GM18868 (cell line): ENCODE measurements at regions not wholly inside any gene's neighbourhood (a gene's known extent, or its start where the extent isn't known, plus 50 kb on each side); places are given as distances from the start of the nearest gene placed in this dataset.

Experiments used
- ATAC-seq: cut with Tn5 transposase; IDR thresholded peaks from one replicate; pipeline ENCODE4 v1.9.1; 2021; ENCODE audit warnings: mild to moderate bottlenecking, moderate library complexity; ENCODE audit not compliant: unreplicated experiment

GRCh38 chr9:32319312-32319929 is 65.0 kb upstream of the ACO1 start:
- no peak for ATAC-seq

- no peak for ATAC-seq
Measured at GRCh38 chr9:32322622-32323021, 61.8 kb upstream of the ACO1 start.

- ATAC-seq, result no peak
Measured at GRCh38 chr9:32326146-32326545, 58.3 kb upstream of the ACO1 start.

GRCh38 chr9:32331240-32331639 is 53.2 kb upstream of the ACO1 start:
- no peak for ATAC-seq

GRCh38 chr9:32334112-32334511 is 50.3 kb upstream of the ACO1 start:
- no peak for ATAC-seq
